T-helper 1 cell treated with Interleukin-12 subunit alpha and Interleukin-12 subunit beta and Interleukin-4 antibody, amounts not matched to agents 30 μg/mL and 1 μg/mL, for 36 hours (primary cell): ENCODE measurements at regions not wholly inside any gene's neighbourhood (a gene's known extent, or its start where the extent isn't known, plus 50 kb on each side); places are given as distances from the start of the nearest gene placed in this dataset.
"Not testable (repeated sequence)": the region's sequence is repeated elsewhere in the genome, so short reads cannot be mapped to it uniquely, and the experiment has no call there.

Experiments used
- H3K27ac Mint-ChIP-seq: one replicate; pipeline ENCODE4 v1.8.0; 2021; ENCODE audit warnings: mild to moderate bottlenecking, mixed read lengths
- H3K27me3 Mint-ChIP-seq: one replicate; pipeline ENCODE4 v1.8.0; 2021; ENCODE audit warnings: low read depth, mixed read lengths
- H3K36me3 Mint-ChIP-seq: one replicate; pipeline ENCODE4 v1.8.0; 2021; ENCODE audit warnings: low read depth, mixed read lengths
- H3K4me1 Mint-ChIP-seq: one replicate; pipeline ENCODE4 v1.8.0; 2021; ENCODE audit warnings: low read depth, mixed read lengths
- H3K4me3 Mint-ChIP-seq: one replicate; pipeline ENCODE4 v1.8.0; 2021; ENCODE audit warnings: mild to moderate bottlenecking, moderate library complexity, mixed read lengths
- H3K9me3 Mint-ChIP-seq: one replicate; pipeline ENCODE4 v1.8.0; 2021; ENCODE audit warnings: mixed read lengths

DNA sequence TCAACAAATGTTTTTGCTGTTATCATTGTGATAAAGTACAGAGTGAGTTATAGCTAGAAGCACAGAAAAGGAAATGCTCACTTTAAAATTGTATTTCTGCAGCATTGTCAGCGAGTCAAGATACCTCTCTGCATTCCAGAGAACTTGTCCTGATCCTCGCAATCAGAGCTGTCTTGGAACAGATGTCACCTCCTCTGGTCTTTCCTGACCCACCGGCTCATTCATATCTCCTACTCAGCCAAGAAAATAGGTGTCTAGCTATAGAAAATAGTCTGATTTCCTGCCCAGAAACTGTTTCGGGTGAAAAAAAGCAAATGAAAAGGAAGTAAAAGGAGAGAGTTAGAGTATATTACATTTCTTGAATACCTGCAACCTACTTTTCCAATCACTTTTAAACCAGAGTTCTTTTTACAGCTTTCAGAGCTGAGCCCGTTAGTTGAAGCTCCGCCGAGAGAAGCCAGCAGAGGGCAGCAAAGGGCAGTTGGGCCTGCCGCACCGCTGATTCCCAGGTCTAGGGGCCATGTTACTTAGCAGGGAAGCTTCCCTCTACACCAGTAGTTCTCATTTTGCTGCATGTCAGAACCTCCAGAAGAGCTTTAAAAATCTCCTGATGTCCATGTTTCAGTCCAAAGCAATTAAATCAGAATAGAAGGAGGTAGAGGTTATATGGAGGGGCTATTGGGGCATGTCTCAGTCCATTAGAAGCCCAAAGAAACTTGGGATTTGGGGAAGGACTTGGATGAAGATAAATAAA lies 185.7 kb upstream of the THRB start:
- Mint-ChIP-seq H3K9me3 (no peaks in the 10 kb centered on the region), H3K4me1 (peaks cover 11% of the 10 kb centered on the region), H3K4me3 (no peak overlapping the region), H3K27me3 (peaks cover 70% of the 10 kb centered on the region), H3K36me3 (no peaks in the 10 kb centered on the region), H3K27ac (no peak overlapping the region)

DNA sequence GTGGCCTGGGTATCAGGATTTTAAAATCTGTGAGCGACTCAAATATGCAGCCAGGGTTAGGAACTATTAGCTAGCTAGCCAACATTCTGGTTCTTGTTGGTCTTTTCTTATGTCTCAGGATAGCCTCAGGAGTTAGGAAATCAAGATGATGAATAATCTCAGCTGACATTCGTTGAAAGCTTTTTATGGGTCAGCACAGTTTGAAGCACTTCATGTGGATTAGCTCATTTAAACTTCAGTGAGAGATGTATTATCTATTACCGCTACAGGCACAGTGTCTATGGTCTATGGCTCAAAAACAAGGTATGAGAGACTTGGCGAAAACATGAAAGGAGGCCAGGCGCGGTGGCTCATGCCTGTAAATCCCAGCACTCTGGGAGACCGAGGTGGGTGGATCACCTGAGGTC lies 187.5 kb upstream of the THRB start:
- H3K36me3 Mint-ChIP-seq = no peaks in the 10 kb centered on the region
- peaks cover 57% of the 10 kb centered on the region for H3K27me3 Mint-ChIP-seq
- H3K9me3 Mint-ChIP-seq = no peaks in the 10 kb centered on the region
- no peak overlapping the region for H3K27ac Mint-ChIP-seq
- H3K4me3 Mint-ChIP-seq = no peak overlapping the region
- peaks cover 14% of the 10 kb centered on the region for H3K4me1 Mint-ChIP-seq

DNA sequence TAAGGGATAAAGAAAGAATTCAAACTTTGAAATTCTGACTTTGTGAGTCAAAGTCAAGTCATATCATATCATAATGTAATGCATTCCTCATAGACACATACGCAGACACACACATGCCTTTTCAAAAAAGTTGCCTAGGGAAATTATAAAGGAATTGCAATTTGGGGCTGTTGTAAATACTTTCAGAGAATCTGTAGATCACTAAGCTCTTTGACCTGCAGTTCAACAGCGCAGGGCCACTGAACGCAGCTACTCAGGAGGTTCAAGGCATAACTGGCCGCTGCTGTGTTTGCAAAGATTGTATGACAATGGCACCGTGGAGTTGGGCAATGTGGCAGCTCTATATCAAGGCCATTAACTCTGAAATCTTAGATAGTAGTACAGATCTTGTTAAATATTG lies 188.4 kb upstream of the THRB start:
- Mint-ChIP-seq H3K27ac (no peak overlapping the region), H3K36me3 (no peaks in the 10 kb centered on the region), H3K9me3 (no peaks in the 10 kb centered on the region), H3K4me1 (peaks cover 13% of the 10 kb centered on the region), H3K27me3 (peaks cover 52% of the 10 kb centered on the region), H3K4me3 (no peak overlapping the region)

DNA sequence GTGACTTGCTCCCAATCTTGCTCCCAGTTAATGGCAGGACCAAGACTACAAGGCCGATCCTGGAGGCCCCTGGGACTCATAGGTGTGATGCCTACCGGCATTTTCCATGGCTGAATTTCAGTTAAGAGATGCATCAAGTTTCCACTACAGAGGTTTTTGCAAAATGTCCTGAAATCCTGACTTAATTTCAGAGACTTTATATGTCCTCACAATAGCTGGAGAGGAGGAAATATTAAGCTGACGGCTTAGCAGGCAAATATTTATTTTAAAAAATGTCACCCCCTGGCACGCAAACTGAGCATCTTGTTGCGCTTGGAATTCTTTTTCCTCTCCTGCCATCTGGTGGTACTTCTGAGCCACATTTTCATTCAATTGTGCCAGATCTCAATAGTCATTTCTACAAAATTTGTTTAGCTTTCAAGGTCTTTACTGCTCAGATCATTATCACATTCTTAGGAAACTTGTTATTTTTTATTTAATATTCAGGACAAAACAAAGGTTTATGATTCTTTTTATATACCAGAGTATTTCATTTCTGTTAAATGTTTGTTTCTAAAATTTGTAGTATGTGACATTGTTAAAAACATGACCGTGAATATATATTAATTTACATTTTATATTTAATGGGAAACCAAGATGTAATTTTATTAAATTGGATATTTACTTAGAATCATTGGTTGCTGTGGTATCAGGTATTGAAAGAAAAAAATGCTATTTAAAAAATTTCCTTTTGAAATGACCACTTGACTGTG lies 189.2 kb upstream of the THRB start:
- Mint-ChIP-seq H3K36me3 (no peaks in the 10 kb centered on the region), H3K27me3 (peaks cover 48% of the 10 kb centered on the region)

DNA sequence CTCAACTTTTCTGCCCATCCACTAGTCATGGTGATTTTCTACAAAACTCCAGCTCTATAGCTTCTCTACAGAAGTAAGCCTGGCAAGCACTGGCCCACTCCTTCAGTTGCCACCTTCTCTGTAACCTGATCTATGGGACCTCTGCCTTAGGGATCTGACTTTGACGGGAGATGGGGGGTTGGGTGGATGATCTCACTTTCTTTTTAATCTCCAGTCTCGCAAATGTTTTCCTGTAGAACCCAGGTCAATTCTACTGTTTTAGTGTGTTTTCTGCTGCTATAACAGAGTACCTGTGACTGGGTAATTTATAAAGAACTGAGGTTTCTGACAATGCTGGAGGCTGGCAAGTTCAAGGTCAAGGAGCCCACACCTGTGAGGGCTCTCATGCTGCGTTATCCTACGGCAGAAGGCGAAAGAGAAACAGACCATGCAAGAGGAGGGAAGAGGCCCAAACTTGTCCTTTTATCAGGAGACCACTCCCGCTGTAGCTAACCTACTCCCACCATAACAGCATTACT lies 189.9 kb upstream of the THRB start:
- H3K27me3 Mint-ChIP-seq = peaks cover 41% of the 10 kb centered on the region
- H3K27ac Mint-ChIP-seq = no peak overlapping the region
- no peak overlapping the region for H3K4me3 Mint-ChIP-seq

More for the DNA sequence above, 189.2 kb upstream of the THRB start:
- peaks cover 6% of the 10 kb centered on the region for H3K4me1 Mint-ChIP-seq
- H3K27ac Mint-ChIP-seq = no peak overlapping the region
- H3K9me3 Mint-ChIP-seq = no peaks in the 10 kb centered on the region
- no peak overlapping the region for H3K4me3 Mint-ChIP-seq

DNA sequence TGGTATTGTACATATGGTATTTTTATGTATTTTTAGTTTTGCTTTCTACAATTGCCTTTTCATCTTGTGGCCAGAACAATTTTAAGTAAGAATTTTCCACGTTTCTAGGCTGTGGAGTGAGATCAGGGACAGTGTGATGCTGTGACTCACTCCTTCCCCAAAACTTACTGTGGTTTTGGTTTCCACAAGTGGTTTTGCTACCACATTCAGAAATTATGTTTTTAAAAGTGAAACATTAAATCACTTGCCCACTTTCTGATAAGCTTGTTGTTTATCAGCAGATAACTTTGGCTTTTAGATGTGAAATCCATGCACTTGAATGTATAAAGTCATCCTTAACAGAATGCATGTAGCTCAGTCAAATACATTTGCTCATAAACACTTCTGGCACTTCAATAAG lies 192.2 kb upstream of the THRB start:
- H3K27ac Mint-ChIP-seq = no peak overlapping the region
- peaks cover 22% of the 10 kb centered on the region for H3K27me3 Mint-ChIP-seq
- peaks cover 3% of the 10 kb centered on the region for H3K4me1 Mint-ChIP-seq
- no peaks in the 10 kb centered on the region for H3K9me3 Mint-ChIP-seq
- no peaks in the 10 kb centered on the region for H3K36me3 Mint-ChIP-seq
- no peak overlapping the region for H3K4me3 Mint-ChIP-seq

More for the DNA sequence above, 189.9 kb upstream of the THRB start:
- Mint-ChIP-seq H3K4me1 (peaks cover 3% of the 10 kb centered on the region), H3K36me3 (no peaks in the 10 kb centered on the region), H3K9me3 (no peaks in the 10 kb centered on the region)

DNA sequence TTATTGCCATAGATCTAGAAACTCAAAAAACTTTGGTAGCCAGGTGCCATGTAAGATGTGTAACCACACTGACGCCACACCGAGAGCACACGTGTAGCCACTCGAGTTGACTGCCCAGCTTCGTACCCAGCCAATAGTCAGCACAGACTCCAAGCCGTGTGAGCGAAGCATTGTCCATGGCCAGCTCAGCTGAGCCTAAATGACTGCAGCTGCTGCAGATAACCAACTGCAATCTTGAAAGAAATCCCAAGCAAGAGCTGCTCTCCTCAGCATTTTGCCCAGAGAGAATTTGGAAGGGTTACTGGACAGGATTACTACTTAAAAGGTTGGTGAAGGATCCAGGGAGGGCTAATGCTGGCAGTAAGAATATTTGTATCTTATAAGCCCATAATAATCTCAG lies 193.0 kb upstream of the THRB start:
- no peaks in the 10 kb centered on the region for H3K36me3 Mint-ChIP-seq
- peaks cover 22% of the 10 kb centered on the region for H3K27me3 Mint-ChIP-seq
- H3K9me3 Mint-ChIP-seq = no peaks in the 10 kb centered on the region
- H3K27ac Mint-ChIP-seq = no peak overlapping the region
- no peak overlapping the region for H3K4me3 Mint-ChIP-seq
- H3K4me1 Mint-ChIP-seq = peaks cover 3% of the 10 kb centered on the region

DNA sequence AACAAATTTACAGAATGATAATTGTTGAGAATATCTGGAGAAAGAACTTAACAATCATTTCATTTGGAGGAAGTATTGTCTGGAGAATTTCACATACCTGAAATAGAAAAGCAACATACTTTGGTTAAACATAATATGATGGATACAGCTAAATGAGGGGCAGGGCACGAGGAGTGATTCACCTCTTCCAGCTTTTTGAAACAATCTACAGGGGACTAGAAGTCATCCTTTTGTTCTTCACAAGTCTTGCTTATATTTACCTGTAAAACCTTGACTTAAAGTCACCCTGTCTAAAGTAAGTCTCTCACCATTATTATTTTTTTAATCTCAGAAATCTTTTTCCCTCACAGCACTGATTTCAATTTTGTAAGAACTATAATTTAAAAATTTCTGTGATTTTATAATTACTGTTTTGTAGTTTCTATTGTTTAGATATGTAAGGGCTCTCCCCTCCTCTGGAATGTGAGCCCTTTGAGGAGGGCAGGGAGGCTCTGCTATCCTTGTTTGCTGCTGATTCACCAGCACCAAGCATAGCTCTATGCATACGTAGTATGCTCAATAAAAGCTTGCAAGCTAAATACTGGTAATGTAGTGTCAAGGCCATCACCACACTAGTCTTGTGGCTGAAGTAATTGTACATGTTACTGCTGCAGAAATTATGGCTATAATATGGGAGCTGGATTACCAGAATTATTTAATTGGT lies 193.9 kb upstream of the THRB start:
- Mint-ChIP-seq H3K27ac (no peak overlapping the region), H3K36me3 (no peaks in the 10 kb centered on the region), H3K4me3 (no peak overlapping the region), H3K4me1 (peaks cover 3% of the 10 kb centered on the region), H3K9me3 (no peaks in the 10 kb centered on the region), H3K27me3 (peaks cover 14% of the 10 kb centered on the region)

DNA sequence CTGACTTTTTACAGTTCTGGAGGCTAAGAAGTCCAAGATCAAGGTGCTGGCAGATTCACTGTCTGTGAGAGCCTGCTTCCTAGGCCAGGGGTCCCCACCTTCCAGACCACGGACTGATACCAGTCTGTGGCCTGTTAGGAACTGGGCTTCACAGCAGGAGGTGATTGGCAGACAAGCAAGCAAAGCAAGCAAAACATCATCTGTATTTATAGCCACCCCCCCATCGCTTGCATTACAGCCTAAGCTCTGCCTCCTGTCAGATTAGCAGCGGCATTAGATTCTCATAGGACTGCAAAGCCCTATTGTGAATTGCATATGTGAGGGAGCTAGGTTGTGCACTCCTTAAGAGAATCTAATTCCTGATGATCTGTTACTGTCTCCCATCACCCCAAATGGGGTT lies 194.7 kb upstream of the THRB start:
- Mint-ChIP-seq H3K9me3 (no peaks in the 10 kb centered on the region), H3K36me3 (no peaks in the 10 kb centered on the region), H3K4me1 (peaks cover 3% of the 10 kb centered on the region), H3K27me3 (peaks cover 11% of the 10 kb centered on the region), H3K27ac (no peak overlapping the region), H3K4me3 (no peak overlapping the region)

DNA sequence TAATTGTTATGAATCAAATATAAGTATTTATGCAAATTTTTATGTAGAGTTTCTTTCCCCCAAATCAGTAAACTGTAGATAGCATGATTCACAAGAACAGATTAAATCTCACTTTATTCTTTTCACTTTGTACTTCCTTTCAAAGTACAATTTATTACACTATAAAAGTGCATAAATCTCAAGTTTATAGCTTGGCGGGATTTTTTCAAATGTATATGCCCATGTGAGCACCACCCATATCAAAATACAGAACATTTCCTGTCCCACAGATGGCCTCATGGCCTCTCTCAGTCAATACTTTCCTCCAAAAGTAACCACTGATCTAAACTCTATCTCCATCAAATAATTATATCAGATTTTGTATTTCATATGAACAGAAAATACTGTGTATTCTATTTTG lies 196.1 kb upstream of the THRB start:
- H3K27ac Mint-ChIP-seq = no peak overlapping the region
- H3K9me3 Mint-ChIP-seq = no peaks in the 10 kb centered on the region
- peaks cover 3% of the 10 kb centered on the region for H3K27me3 Mint-ChIP-seq
- H3K36me3 Mint-ChIP-seq = no peaks in the 10 kb centered on the region
- H3K4me3 Mint-ChIP-seq = no peak overlapping the region
- peaks cover 3% of the 10 kb centered on the region for H3K4me1 Mint-ChIP-seq

DNA sequence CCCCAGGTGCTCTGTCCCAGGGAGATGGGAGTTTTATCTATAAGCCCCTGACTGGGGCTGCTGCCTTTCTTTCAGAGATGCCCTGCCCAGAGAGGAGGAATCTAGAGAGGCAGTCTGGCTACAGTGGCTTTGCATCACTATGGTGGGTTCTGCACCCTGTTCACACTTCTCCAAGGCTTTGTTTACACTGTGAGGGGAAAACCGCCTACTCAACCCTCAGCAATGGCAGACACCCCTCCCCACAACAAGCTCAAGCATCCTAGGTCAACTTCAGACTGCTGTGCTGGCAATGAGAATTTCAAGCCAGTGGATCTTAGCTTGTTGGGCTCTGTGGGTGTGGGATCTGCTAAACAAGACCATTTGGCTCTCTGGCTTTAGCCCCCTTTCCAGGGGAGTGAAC lies 204.4 kb upstream of the THRB start:
- H3K27ac Mint-ChIP-seq, H3K9me3 Mint-ChIP-seq, H3K27me3 Mint-ChIP-seq, H3K4me3 Mint-ChIP-seq, H3K36me3 Mint-ChIP-seq, H3K4me1 Mint-ChIP-seq: not testable (repeated sequence)

DNA sequence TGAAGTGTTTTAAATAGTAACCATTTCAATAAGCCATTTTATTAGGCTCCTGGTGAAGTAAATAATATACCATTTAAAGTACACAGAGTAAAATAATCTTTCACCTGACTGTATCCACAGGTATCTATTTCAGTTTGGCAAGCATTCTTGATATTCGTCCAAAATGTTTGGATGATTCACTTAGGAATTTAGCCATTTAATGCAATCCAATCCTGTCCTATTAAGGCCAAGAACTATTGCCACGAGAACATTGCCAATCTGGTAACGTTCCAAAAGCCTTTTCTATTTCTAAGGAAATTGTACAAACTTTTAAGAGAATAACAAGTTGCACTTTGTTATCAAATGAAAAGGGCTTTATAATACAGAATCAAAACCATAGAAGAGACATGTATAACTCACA lies 209.8 kb upstream of the THRB start:
- no peaks in the 10 kb centered on the region for H3K27me3 Mint-ChIP-seq
- no peaks in the 10 kb centered on the region for H3K36me3 Mint-ChIP-seq
- no peak overlapping the region for H3K4me3 Mint-ChIP-seq
- no peaks in the 10 kb centered on the region for H3K9me3 Mint-ChIP-seq
- no peak overlapping the region for H3K27ac Mint-ChIP-seq
- no peaks in the 10 kb centered on the region for H3K4me1 Mint-ChIP-seq

DNA sequence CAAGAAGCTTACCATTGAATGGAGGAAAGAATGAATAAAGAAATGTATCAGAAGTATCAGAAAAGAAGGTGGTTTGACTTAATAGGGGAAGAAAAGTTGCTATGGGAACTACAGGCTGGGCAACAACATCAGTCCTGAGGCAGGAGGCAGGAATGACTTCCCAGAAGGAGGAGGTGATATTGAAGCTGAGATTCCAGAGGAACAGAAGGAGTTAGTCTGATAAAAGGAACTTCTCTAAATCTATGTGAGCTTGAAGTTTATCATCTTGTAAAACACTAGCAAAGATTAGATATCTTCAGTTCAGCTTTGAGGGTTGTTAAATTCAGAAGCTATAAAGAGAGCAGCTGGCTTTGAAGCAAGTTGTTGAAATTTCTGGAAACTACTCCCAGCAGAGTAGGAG lies 213.3 kb upstream of the THRB start:
- H3K36me3 Mint-ChIP-seq = no peaks in the 10 kb centered on the region
- H3K9me3 Mint-ChIP-seq = no peaks in the 10 kb centered on the region
- no peak overlapping the region for H3K4me3 Mint-ChIP-seq
- H3K27ac Mint-ChIP-seq = no peak overlapping the region
- no peaks in the 10 kb centered on the region for H3K4me1 Mint-ChIP-seq
- no peaks in the 10 kb centered on the region for H3K27me3 Mint-ChIP-seq

DNA sequence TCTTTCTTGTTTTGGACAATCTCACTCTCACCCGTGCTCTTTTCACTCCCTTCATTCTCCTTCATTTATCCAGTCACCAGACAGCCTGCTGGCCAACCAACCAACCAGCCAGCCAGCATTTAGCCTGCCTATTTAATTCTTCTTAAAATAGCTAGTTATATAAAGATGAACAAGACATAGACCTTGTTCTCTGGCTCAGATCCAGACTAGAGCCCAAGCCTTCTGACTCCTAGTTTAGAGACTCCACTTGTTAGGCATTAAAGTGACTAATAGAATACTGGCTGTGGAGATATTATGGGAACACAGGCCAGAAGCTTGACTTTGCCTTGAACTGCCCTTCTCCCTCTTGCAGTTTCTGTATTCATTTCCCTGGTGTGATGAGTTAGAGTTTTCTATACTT lies 215.3 kb upstream of the THRB start:
- no peak overlapping the region for H3K27ac Mint-ChIP-seq
- H3K9me3 Mint-ChIP-seq = no peaks in the 10 kb centered on the region
- no peaks in the 10 kb centered on the region for H3K4me1 Mint-ChIP-seq
- no peak overlapping the region for H3K4me3 Mint-ChIP-seq
- no peaks in the 10 kb centered on the region for H3K36me3 Mint-ChIP-seq
- no peaks in the 10 kb centered on the region for H3K27me3 Mint-ChIP-seq

DNA sequence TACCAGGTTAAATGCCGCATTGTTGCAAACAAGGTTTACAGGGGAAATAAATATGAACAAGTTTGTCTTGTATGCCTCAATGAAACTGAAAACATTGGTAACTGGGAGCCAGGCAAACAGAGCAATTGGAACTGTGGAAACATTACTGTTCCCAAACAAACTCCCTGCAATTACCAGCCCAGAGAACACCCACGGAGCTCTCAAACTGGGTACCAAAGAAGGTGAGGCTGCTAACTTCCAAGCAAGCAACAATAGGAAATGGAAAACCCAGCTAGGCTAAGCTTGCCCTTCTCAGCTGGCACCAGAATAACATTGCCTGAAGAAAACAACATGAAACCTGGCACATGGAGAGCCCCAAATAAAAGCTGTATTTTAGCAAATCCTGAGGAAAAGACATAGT lies 218.9 kb upstream of the THRB start:
- no peaks in the 10 kb centered on the region for H3K36me3 Mint-ChIP-seq

More for the DNA sequence above, 218.9 kb upstream of the THRB start:
- no peaks in the 10 kb centered on the region for H3K27me3 Mint-ChIP-seq
- no peak overlapping the region for H3K27ac Mint-ChIP-seq
- H3K4me1 Mint-ChIP-seq = no peaks in the 10 kb centered on the region
- H3K9me3 Mint-ChIP-seq = no peaks in the 10 kb centered on the region
- H3K4me3 Mint-ChIP-seq = no peak overlapping the region
